ENCODE measurements at regions not wholly inside any gene's neighbourhood (a gene's known extent, or its start where the extent isn't known, plus 50 kb on each side); places are given as distances from the start of the nearest gene placed in this dataset.

- DNase-seq: no peak
These were observed 1422.3 kb downstream of the AACS start for GRCh38 chr12:126487431-126487980.

- DNase-seq: no peak
These were observed 1423.6 kb downstream of the AACS start for GRCh38 chr12:126488806-126489205.

- DNase-seq: no peak
These were observed 1426.9 kb downstream of the AACS start for GRCh38 chr12:126492181-126492580.

GRCh38 chr12:126493366-126494108 lies 1428.3 kb downstream of the AACS start:
- no peak for DNase-seq

- DNase-seq: no peak
These were observed 1431.0 kb downstream of the AACS start for GRCh38 chr12:126496201-126496600.

- no peak for DNase-seq
These were observed 1441.4 kb downstream of the AACS start for GRCh38 chr12:126506426-126507182.

GRCh38 chr12:126507231-126507630 lies 1442.0 kb downstream of the AACS start:
- no peak for DNase-seq

- no peak for DNase-seq
These were observed 1444.3 kb downstream of the AACS start for GRCh38 chr12:126509572-126509971.

GRCh38 chr12:126510630-126511029 lies 1445.4 kb downstream of the AACS start:
- DNase-seq: no peak

- DNase-seq: no peak
These were observed 1448.0 kb downstream of the AACS start for GRCh38 chr12:126512916-126513913.

GRCh38 chr12:126518596-126519200 lies 1453.5 kb downstream of the AACS start:
- no peak for DNase-seq

GRCh38 chr12:126519833-126520232 lies 1454.6 kb downstream of the AACS start:
- no peak for DNase-seq

GRCh38 chr12:126523891-126524290 lies 1458.7 kb downstream of the AACS start:
- no peak for DNase-seq

- DNase-seq: no peak
These were observed 1469.3 kb downstream of the AACS start for GRCh38 chr12:126534495-126534894.

- no peak for DNase-seq
These were observed 1469.7 kb downstream of the AACS start for GRCh38 chr12:126534942-126535341.

- DNase-seq: no peak
These were observed 1470.7 kb downstream of the AACS start for GRCh38 chr12:126535971-126536370.

- no peak for DNase-seq
These were observed 1472.8 kb downstream of the AACS start for GRCh38 chr12:126537961-126538530.

- no peak for DNase-seq
These were observed 1473.7 kb downstream of the AACS start for GRCh38 chr12:126538888-126539287.

- no peak for DNase-seq
These were observed 1480.2 kb downstream of the AACS start for GRCh38 chr12:126545411-126545810.

- no peak for DNase-seq
These were observed 1482.7 kb downstream of the AACS start for GRCh38 chr12:126547905-126548304.

- no peak for DNase-seq
These were observed 1486.6 kb downstream of the AACS start for GRCh38 chr12:126551869-126552268.

- no peak for DNase-seq
These were observed 1489.4 kb downstream of the AACS start for GRCh38 chr12:126554625-126555024.

Data from amniotic stem cell (primary cell).